ENCODE measurements at regions not wholly inside any gene's neighbourhood (a gene's known extent, or its start where the extent isn't known, plus 50 kb on each side); places are given as distances from the start of the nearest gene placed in this dataset.

GRCh38 chr6:150535818-150536220, 63.9 kb upstream of the PLEKHG1 start:
- no peak overlapping the region for H3K4me3 Mint-ChIP-seq
- H3K27ac Mint-ChIP-seq, result peak overlapping the region in 1 of 3 experiments; percentile 37
- H3K4me1 Mint-ChIP-seq, result peaks cover 10% of the 10 kb centered on the region
- no peak for TF ChIP-seq CTCF (IDR thresholded peaks at IDR 0.05; ENCODE audit: unreplicated experiment in 3 of 3)
- H3K9me3 Mint-ChIP-seq, result peaks cover 13% of the 10 kb centered on the region
- H3K27me3 Mint-ChIP-seq (ENCODE audit: low read depth), result peaks cover 5% of the 10 kb centered on the region
- peaks cover 6% of the 10 kb centered on the region for H3K36me3 Mint-ChIP-seq (ENCODE audit: low read depth)

DNA sequence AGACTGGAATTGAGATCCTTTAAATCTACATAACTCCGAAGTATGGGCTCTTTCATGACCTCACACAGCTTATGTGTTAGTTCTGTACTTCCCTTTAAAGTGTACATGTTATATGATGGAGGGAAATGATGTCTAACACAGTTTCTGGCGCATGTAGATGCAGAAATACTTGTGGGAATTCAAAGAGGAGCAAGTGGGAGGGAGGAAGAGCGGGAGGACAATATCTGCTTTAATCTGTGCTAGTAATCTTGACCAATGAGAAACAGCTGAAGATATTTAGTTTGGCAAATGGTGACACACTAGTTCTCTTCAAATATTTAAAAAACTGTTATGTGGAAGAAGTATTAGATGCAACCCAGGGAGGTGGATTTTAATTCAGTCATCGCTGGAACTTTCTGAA, 62.9 kb upstream of the PLEKHG1 start:
- no peak for TF ChIP-seq CTCF (IDR thresholded peaks at IDR 0.05; ENCODE audit: unreplicated experiment in 3 of 3)
- Mint-ChIP-seq H3K36me3 (ENCODE audit: low read depth) (peaks cover 6% of the 10 kb centered on the region), H3K9me3 (peaks cover 13% of the 10 kb centered on the region), H3K27me3 (ENCODE audit: low read depth) (peaks cover 5% of the 10 kb centered on the region), H3K27ac (peak overlapping the region in 2 of 3 experiments; percentile 6 to 7), H3K4me3 (no peak overlapping the region), H3K4me1 (peaks cover 10% of the 10 kb centered on the region)

GRCh38 chr6:150537491-150537890, 62.2 kb upstream of the PLEKHG1 start:
- Mint-ChIP-seq H3K27me3 (ENCODE audit: low read depth) (peaks cover 5% of the 10 kb centered on the region), H3K27ac (peak overlapping the region in 2 of 3 experiments; percentile 39 to 43), H3K36me3 (ENCODE audit: low read depth) (peaks cover 6% of the 10 kb centered on the region), H3K4me3 (no peak overlapping the region), H3K4me1 (peaks cover 10% of the 10 kb centered on the region), H3K9me3 (peaks cover 13% of the 10 kb centered on the region)
- TF ChIP-seq CTCF (IDR thresholded peaks at IDR 0.05; ENCODE audit: unreplicated experiment in 3 of 3), result no peak

DNA sequence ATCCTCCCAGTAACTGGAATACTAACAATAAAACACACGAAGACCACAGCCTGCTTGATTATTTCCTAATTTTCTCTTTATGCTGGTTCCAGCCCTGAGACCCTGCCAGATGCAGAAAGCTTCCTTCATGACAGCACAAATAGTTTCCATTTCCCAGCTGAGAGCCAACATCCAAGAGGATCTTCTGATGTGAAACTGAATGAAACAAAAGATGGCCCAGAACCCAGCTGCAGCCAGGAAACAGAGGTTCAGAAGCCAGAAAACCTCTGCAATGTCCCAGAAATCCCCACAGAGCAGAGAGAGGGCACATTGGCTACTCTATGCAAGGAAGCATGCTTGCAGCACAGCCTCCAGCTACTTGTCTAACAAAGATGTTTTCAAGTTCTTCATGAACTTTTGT, 61.8 kb upstream of the PLEKHG1 start:
- H3K4me1 Mint-ChIP-seq, result peaks cover 10% of the 10 kb centered on the region
- H3K27ac Mint-ChIP-seq, result peak overlapping the region in 2 of 3 experiments; percentile 39 to 43
- H3K27me3 Mint-ChIP-seq (ENCODE audit: low read depth), result peaks cover 5% of the 10 kb centered on the region
- no peak overlapping the region for H3K4me3 Mint-ChIP-seq
- no peak for TF ChIP-seq CTCF (IDR thresholded peaks at IDR 0.05; ENCODE audit: unreplicated experiment in 3 of 3)
- peaks cover 13% of the 10 kb centered on the region for H3K9me3 Mint-ChIP-seq
- H3K36me3 Mint-ChIP-seq (ENCODE audit: low read depth), result peaks cover 6% of the 10 kb centered on the region

GRCh38 chr6:150539111-150539510, 60.6 kb upstream of the PLEKHG1 start:
- no peak for TF ChIP-seq CTCF (IDR thresholded peaks at IDR 0.05; ENCODE audit: unreplicated experiment in 3 of 3)
- Mint-ChIP-seq H3K27ac (no peak overlapping the region), H3K4me1 (peaks cover 10% of the 10 kb centered on the region), H3K9me3 (peaks cover 13% of the 10 kb centered on the region), H3K4me3 (no peak overlapping the region), H3K27me3 (ENCODE audit: low read depth) (peaks cover 5% of the 10 kb centered on the region), H3K36me3 (ENCODE audit: low read depth) (peaks cover 6% of the 10 kb centered on the region)

- H3K4me3 Mint-ChIP-seq, result no peak overlapping the region
- H3K27me3 Mint-ChIP-seq (ENCODE audit: low read depth), result peaks cover 5% of the 10 kb centered on the region
- TF ChIP-seq CTCF (IDR thresholded peaks at IDR 0.05; ENCODE audit: unreplicated experiment in 3 of 3), result no peak
- H3K4me1 Mint-ChIP-seq, result peaks cover 10% of the 10 kb centered on the region
- H3K36me3 Mint-ChIP-seq (ENCODE audit: low read depth), result peaks cover 6% of the 10 kb centered on the region
- no peak overlapping the region for H3K27ac Mint-ChIP-seq
- H3K9me3 Mint-ChIP-seq, result peaks cover 13% of the 10 kb centered on the region
Observed at GRCh38 chr6:150539568-150539967, 60.1 kb upstream of the PLEKHG1 start.

Data from nephron (organoid).